GM23338 (cell line): ENCODE measurements at regions not wholly inside any gene's neighbourhood (a gene's known extent, or its start where the extent isn't known, plus 50 kb on each side); places are given as distances from the start of the nearest gene placed in this dataset.

Experiments used
- ATAC-seq: fragments of 200-7000 bp; cut with Tn5 transposase; 3 replicates; pipeline ENCODE4 v1.9.1; 2020
- DNase-seq: peaks from one replicate; pipeline ENCODE4 v3.0.0-alpha.2; 2015; ENCODE audit warnings: low spot score
- H2AFZ ChIP-seq: fragments of 200-600 bp; sonication (generic); 2 replicates; pipeline ENCODE4 v1.8.0; 2016; ENCODE audit warnings: antibody characterized with exemption, mild to moderate bottlenecking, moderate library complexity
- H3F3A ChIP-seq: fragments of 200-600 bp; sonication (generic); replicated peaks from 2 replicates; pipeline ENCODE4 v1.8.0; 2017; ENCODE audit warnings: antibody characterized with exemption, mixed run types, low read depth
- H3K27ac ChIP-seq: fragments of 200-600 bp; sonication (generic); 2 replicates; pipeline ENCODE4 v1.6.1; 2016; ENCODE audit warnings: low read depth
- H3K27me3 ChIP-seq: fragments of 200-600 bp; sonication (generic); 2 replicates; pipeline ENCODE4 v1.8.0; 2016; ENCODE audit warnings: mild to moderate bottlenecking, mixed run types, moderate library complexity; ENCODE audit not compliant: insufficient read depth
- H3K36me3 ChIP-seq: fragments of 200-600 bp; sonication (generic); 2 replicates; pipeline ENCODE4 v1.8.0; 2016; ENCODE audit warnings: mild to moderate bottlenecking; ENCODE audit not compliant: insufficient read depth
- H3K4me1 ChIP-seq: fragments of 200-600 bp; sonication (generic); 2 replicates; pipeline ENCODE4 v1.8.0; 2016; ENCODE audit warnings: mild to moderate bottlenecking, moderate library complexity; ENCODE audit not compliant: insufficient read depth
- H3K4me2 ChIP-seq: fragments of 200-600 bp; sonication (generic); 2 replicates; pipeline ENCODE4 v1.7.1; 2017; ENCODE audit warnings: mixed run types
- H3K4me3 ChIP-seq: fragments of 200-600 bp; sonication (generic); 2 replicates; pipeline ENCODE4 v1.6.1; 2016; ENCODE audit warnings: mixed run types
- H3K79me2 ChIP-seq: fragments of 200-600 bp; sonication (generic); replicated peaks from 2 replicates; pipeline ENCODE4 v1.8.0; 2017; ENCODE audit warnings: mild to moderate bottlenecking; ENCODE audit not compliant: insufficient read depth
- H3K9me2 ChIP-seq: fragments of 200-600 bp; sonication (generic); 2 replicates; pipeline ENCODE4 v1.8.0; 2017; ENCODE audit not compliant: insufficient read depth
- H4K20me1 ChIP-seq: fragments of 200-600 bp; sonication (generic); replicated peaks from 2 replicates; pipeline ENCODE4 v1.8.0; 2017; ENCODE audit warnings: mild to moderate bottlenecking; ENCODE audit not compliant: insufficient read depth
- H3K27ac Mint-ChIP-seq: 2 replicates; pipeline ENCODE4 v1.8.0; 2020; ENCODE audit warnings: inconsistent platforms, mild to moderate bottlenecking, moderate library complexity, mixed read lengths
- H3K27me3 Mint-ChIP-seq: 3 replicates; pipeline ENCODE4 v1.8.0; 2022; ENCODE audit warnings: low read depth, mild to moderate bottlenecking, moderate library complexity, mixed read lengths, inconsistent platforms; ENCODE audit not compliant: insufficient read depth, poor library complexity
- H3K36me3 Mint-ChIP-seq: 3 replicates; pipeline ENCODE4 v1.8.0; 2021; ENCODE audit warnings: low read depth, mild to moderate bottlenecking, inconsistent platforms, moderate library complexity, mixed read lengths
- H3K4me1 Mint-ChIP-seq: 3 replicates; pipeline ENCODE4 v1.8.0; 2020; ENCODE audit warnings: mild to moderate bottlenecking, inconsistent platforms, mixed read lengths
- H3K4me3 Mint-ChIP-seq: 3 replicates; pipeline ENCODE4 v1.8.0; 2021; ENCODE audit warnings: moderate library complexity, mild to moderate bottlenecking, inconsistent platforms, mixed read lengths
- H3K9me3 Mint-ChIP-seq: 3 replicates; pipeline ENCODE4 v1.8.0; 2020; ENCODE audit warnings: moderate library complexity, mild to moderate bottlenecking, inconsistent platforms, mixed read lengths
- CREB1 ChIP-seq: fragments of 250-450 bp; sonication (Bioruptor Pico); IDR thresholded peaks from 2 replicates; pipeline ENCODE4 v1.5.0; 2020; ENCODE audit warnings: low read depth, mild to moderate bottlenecking, moderate library complexity
- CTCF ChIP-seq, 2 experiments: fragments of 200-600 bp in 1 of 2; sonication (generic) in 1 of 2; conservative IDR thresholded peaks; 2 replicates each; pipeline versions ENCODE4 v1.5.1 to v1.6.1; 2016 to 2017; ENCODE audit warnings: antibody characterized with exemption in 2 of 2, low read depth in 2 of 2, mild to moderate bottlenecking in 2 of 2, moderate library complexity in 1 of 2
- EZH2 ChIP-seq: fragments of 200-600 bp; sonication (generic); IDR thresholded peaks from one replicate; pipeline ENCODE4 v1.8.0; 2017; ENCODE audit warnings: antibody characterized with exemption, mild to moderate bottlenecking, low read depth; ENCODE audit not compliant: unreplicated experiment
- EZH2phosphoT487 ChIP-seq: fragments of 200-600 bp; sonication (generic); IDR thresholded peaks from one replicate; pipeline ENCODE4 v1.8.1; 2018; ENCODE audit warnings: antibody characterized with exemption; ENCODE audit not compliant: unreplicated experiment
- JUNB ChIP-seq: IDR thresholded peaks from one replicate; pipeline ENCODE4 v1.6.1; 2016; ENCODE audit warnings: antibody characterized with exemption; ENCODE audit not compliant: unreplicated experiment
- NANOG ChIP-seq: IDR thresholded peaks from 2 replicates; pipeline ENCODE4 v1.6.1; 2016; ENCODE audit warnings: antibody characterized with exemption, borderline replicate concordance
- POLR2AphosphoS5 ChIP-seq: IDR thresholded peaks from 2 replicates; pipeline ENCODE4 v1.6.1; 2016; ENCODE audit warnings: antibody characterized with exemption, low read depth
- STAT1 ChIP-seq: IDR thresholded peaks from one replicate; pipeline ENCODE4 v1.6.1; 2016; ENCODE audit warnings: antibody characterized with exemption; ENCODE audit not compliant: unreplicated experiment
- ZNF114 ChIP-seq: fragments of 250-450 bp; sonication (Bioruptor Pico); IDR thresholded peaks from 2 replicates; pipeline ENCODE4 v1.5.0; 2020; ENCODE audit warnings: mild to moderate bottlenecking, moderate library complexity
- ZNF331 ChIP-seq: fragments of 250-450 bp; sonication (Bioruptor Pico); IDR thresholded peaks from 2 replicates; pipeline ENCODE4 v1.5.0; 2020; ENCODE audit warnings: low read depth, mild to moderate bottlenecking, moderate library complexity
- TF ChIP-seq, protein P1 (sequence below): IDR thresholded peaks from one replicate; pipeline ENCODE4 v1.6.1; 2018; ENCODE audit warnings: antibody characterized with exemption; ENCODE audit not compliant: unreplicated experiment
- TF ChIP-seq, protein P2 (sequence below): fragments of 250-450 bp; sonication (Bioruptor Pico); IDR thresholded peaks from 2 replicates; pipeline ENCODE4 v1.5.0; 2020; ENCODE audit warnings: mild to moderate bottlenecking, moderate library complexity
- TF ChIP-seq, protein P3 (sequence below): IDR thresholded peaks from 2 replicates; pipeline ENCODE4 v1.6.1; 2016; ENCODE audit warnings: antibody characterized with exemption

- H3K4me3 Mint-ChIP-seq, result no peak overlapping the region
- Histone ChIP-seq H3F3A (no peaks in the 10 kb centered on the region), H3K36me3 (no peaks in the 10 kb centered on the region), H3K27me3 (no peaks in the 10 kb centered on the region), H3K4me3 (no peak overlapping the region), H2AFZ (no peak overlapping the region), H3K4me2 (no peak overlapping the region), H3K4me1 (peaks cover 11% of the 10 kb centered on the region; the same call in 1 of the 2 replicates), H4K20me1 (no peaks in the 10 kb centered on the region), H3K79me2 (no peaks in the 10 kb centered on the region), H3K9me2 (no peaks in the 10 kb centered on the region), H3K27ac (no peak overlapping the region)
- H3K27ac Mint-ChIP-seq, result no peak overlapping the region
- H3K9me3 Mint-ChIP-seq, result no peaks in the 10 kb centered on the region; the same call in 1 of the 3 replicates
- H3K36me3 Mint-ChIP-seq, result no peaks in the 10 kb centered on the region
- no peak for DNase-seq
- H3K4me1 Mint-ChIP-seq, result peaks cover 18% of the 10 kb centered on the region
- no peak for TF ChIP-seq EZH2
- no peak for TF ChIP-seq STAT1
- TF ChIP-seq POLR2AphosphoS5, result no peak
- no peak for TF ChIP-seq JUNB
- TF ChIP-seq, protein P1, sequence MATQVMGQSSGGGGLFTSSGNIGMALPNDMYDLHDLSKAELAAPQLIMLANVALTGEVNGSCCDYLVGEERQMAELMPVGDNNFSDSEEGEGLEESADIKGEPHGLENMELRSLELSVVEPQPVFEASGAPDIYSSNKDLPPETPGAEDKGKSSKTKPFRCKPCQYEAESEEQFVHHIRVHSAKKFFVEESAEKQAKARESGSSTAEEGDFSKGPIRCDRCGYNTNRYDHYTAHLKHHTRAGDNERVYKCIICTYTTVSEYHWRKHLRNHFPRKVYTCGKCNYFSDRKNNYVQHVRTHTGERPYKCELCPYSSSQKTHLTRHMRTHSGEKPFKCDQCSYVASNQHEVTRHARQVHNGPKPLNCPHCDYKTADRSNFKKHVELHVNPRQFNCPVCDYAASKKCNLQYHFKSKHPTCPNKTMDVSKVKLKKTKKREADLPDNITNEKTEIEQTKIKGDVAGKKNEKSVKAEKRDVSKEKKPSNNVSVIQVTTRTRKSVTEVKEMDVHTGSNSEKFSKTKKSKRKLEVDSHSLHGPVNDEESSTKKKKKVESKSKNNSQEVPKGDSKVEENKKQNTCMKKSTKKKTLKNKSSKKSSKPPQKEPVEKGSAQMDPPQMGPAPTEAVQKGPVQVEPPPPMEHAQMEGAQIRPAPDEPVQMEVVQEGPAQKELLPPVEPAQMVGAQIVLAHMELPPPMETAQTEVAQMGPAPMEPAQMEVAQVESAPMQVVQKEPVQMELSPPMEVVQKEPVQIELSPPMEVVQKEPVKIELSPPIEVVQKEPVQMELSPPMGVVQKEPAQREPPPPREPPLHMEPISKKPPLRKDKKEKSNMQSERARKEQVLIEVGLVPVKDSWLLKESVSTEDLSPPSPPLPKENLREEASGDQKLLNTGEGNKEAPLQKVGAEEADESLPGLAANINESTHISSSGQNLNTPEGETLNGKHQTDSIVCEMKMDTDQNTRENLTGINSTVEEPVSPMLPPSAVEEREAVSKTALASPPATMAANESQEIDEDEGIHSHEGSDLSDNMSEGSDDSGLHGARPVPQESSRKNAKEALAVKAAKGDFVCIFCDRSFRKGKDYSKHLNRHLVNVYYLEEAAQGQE, result no peak
- no peak for TF ChIP-seq ZNF114 (CRISPR knock-in tag)
- TF ChIP-seq CTCF (conservative IDR thresholded peaks at IDR 0.05; ENCODE audit: low read depth in 2 of 2), result no peak
- TF ChIP-seq EZH2phosphoT487, result no peak
- no peak for TF ChIP-seq ZNF331 (CRISPR knock-in tag)
- TF ChIP-seq, protein P2, sequence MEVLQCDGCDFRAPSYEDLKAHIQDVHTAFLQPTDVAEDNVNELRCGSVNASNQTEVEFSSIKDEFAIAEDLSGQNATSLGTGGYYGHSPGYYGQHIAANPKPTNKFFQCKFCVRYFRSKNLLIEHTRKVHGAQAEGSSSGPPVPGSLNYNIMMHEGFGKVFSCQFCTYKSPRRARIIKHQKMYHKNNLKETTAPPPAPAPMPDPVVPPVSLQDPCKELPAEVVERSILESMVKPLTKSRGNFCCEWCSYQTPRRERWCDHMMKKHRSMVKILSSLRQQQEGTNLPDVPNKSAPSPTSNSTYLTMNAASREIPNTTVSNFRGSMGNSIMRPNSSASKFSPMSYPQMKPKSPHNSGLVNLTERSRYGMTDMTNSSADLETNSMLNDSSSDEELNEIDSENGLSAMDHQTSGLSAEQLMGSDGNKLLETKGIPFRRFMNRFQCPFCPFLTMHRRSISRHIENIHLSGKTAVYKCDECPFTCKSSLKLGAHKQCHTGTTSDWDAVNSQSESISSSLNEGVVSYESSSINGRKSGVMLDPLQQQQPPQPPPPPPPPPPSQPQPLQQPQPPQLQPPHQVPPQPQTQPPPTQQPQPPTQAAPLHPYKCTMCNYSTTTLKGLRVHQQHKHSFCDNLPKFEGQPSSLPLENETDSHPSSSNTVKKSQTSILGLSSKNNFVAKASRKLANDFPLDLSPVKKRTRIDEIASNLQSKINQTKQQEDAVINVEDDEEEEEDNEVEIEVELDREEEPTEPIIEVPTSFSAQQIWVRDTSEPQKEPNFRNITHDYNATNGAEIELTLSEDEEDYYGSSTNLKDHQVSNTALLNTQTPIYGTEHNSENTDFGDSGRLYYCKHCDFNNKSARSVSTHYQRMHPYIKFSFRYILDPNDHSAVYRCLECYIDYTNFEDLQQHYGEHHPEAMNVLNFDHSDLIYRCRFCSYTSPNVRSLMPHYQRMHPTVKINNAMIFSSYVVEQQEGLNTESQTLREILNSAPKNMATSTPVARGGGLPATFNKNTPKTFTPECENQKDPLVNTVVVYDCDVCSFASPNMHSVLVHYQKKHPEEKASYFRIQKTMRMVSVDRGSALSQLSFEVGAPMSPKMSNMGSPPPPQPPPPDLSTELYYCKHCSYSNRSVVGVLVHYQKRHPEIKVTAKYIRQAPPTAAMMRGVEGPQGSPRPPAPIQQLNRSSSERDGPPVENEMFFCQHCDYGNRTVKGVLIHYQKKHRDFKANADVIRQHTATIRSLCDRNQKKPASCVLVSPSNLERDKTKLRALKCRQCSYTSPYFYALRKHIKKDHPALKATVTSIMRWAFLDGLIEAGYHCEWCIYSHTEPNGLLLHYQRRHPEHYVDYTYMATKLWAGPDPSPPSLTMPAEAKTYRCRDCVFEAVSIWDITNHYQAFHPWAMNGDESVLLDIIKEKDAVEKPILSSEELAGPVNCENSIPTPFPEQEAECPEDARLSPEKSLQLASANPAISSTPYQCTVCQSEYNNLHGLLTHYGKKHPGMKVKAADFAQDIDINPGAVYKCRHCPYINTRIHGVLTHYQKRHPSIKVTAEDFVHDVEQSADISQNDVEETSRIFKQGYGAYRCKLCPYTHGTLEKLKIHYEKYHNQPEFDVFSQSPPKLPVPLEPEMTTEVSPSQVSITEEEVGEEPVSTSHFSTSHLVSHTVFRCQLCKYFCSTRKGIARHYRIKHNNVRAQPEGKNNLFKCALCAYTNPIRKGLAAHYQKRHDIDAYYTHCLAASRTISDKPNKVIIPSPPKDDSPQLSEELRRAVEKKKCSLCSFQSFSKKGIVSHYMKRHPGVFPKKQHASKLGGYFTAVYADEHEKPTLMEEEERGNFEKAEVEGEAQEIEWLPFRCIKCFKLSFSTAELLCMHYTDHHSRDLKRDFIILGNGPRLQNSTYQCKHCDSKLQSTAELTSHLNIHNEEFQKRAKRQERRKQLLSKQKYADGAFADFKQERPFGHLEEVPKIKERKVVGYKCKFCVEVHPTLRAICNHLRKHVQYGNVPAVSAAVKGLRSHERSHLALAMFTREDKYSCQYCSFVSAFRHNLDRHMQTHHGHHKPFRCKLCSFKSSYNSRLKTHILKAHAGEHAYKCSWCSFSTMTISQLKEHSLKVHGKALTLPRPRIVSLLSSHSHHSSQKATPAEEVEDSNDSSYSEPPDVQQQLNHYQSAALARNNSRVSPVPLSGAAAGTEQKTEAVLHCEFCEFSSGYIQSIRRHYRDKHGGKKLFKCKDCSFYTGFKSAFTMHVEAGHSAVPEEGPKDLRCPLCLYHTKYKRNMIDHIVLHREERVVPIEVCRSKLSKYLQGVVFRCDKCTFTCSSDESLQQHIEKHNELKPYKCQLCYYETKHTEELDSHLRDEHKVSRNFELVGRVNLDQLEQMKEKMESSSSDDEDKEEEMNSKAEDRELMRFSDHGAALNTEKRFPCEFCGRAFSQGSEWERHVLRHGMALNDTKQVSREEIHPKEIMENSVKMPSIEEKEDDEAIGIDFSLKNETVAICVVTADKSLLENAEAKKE (CRISPR knock-in tag), result no peak
- no peak for TF ChIP-seq NANOG
- TF ChIP-seq, protein P3, sequence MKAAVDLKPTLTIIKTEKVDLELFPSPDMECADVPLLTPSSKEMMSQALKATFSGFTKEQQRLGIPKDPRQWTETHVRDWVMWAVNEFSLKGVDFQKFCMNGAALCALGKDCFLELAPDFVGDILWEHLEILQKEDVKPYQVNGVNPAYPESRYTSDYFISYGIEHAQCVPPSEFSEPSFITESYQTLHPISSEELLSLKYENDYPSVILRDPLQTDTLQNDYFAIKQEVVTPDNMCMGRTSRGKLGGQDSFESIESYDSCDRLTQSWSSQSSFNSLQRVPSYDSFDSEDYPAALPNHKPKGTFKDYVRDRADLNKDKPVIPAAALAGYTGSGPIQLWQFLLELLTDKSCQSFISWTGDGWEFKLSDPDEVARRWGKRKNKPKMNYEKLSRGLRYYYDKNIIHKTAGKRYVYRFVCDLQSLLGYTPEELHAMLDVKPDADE, result no peak
- TF ChIP-seq CREB1 (CRISPR knock-in tag), result no peak
- ATAC-seq, result no peak
- peaks cover 2% of the 10 kb centered on the region for H3K27me3 Mint-ChIP-seq
Observed at GRCh38 chrX:110435196-110435595, 76.5 kb downstream of the RTL9 start.
